Motor neuron (in vitro differentiated cells): ENCODE measurements at regions not wholly inside any gene's neighbourhood (a gene's known extent, or its start where the extent isn't known, plus 50 kb on each side); places are given as distances from the start of the nearest gene placed in this dataset.
"Not testable (repeated sequence)": the region's sequence is repeated elsewhere in the genome, so short reads cannot be mapped to it uniquely, and the experiment has no call there.

ENCODE experiments used
- ATAC-seq, 8 experiments: fragments of 200-7000 bp; cut with Tn5 transposase; replicated peaks in 6 of 8; 2 replicates each; pipeline ENCODE4 v1.8.0; 2021; ENCODE audit warnings: mild to moderate bottlenecking in 8 of 8, moderate library complexity in 8 of 8
- H3K27ac ChIP-seq, 2 donors: fragments of 250-450 bp; sonication (Bioruptor Pico); 2 replicates each; pipeline ENCODE4 v1.9.0; 2021; ENCODE audit warnings: antibody characterized with exemption in 2 of 2, mild to moderate bottlenecking in 2 of 2, moderate library complexity in 1 of 2
- H3K4me1 ChIP-seq, 2 donors: fragments of 250-450 bp; sonication (Bioruptor Pico); replicated peaks in 1 of 2; 2 replicates each; pipeline ENCODE4 v1.6.1; 2021; ENCODE audit warnings: antibody characterized with exemption in 2 of 2, mild to moderate bottlenecking in 2 of 2, moderate library complexity in 1 of 2
- H3K4me3 ChIP-seq, 5 donors: fragments of 250-450 bp; sonication (Bioruptor Pico); 2 replicates each; pipeline ENCODE4 v1.9.0; 2021; ENCODE audit warnings: antibody characterized with exemption in 5 of 5, mild to moderate bottlenecking in 5 of 5, moderate library complexity in 4 of 5
- WGBS, 10 experiments: fragments of 450-650 bp; shearing (Covaris generic); methylation state at CpG; one replicate each; pipeline ENCODE4 v1.0.0; 2022; 5-methylcytosine and 5-hydroxymethylcytosine counted together
- in situ Hi-C, 9 experiments: fragments of 400-800 bp; cut with MboI; loops; one replicate each; pipeline ENCODE4 v1.15.0; 2021; ENCODE audit warnings: low sequenced_read_pairs in 9 of 9, low pct_unique_long_range_greater_than_20kb in 2 of 9; ENCODE audit not compliant: unreplicated experiment in 9 of 9

GRCh38 chr2:62654876-62655359 is 50.6 kb upstream of the EHBP1 start:
- WGBS, 10 experiments: 36 to 100% (median 85%) methylated on average over 1 to 3 of the region's 3 CpGs
- H3K27ac ChIP-seq: no peak overlapping the region
- no peak overlapping the region for H3K4me3 ChIP-seq
- no peaks in the 10 kb centered on the region for H3K4me1 ChIP-seq
- ATAC-seq: no peak
- in situ Hi-C loops: no loop called here

- in situ Hi-C loops: no loop called here
- Histone ChIP-seq H3K4me3 (no peak overlapping the region), H3K4me1 (no peaks in the 10 kb centered on the region), H3K27ac (no peak overlapping the region)
- 69 to 100% (median 93%) methylated on average over 1 to 3 of the region's 3 CpGs; no CpG with 5 or more reads in 4 of the 10 experiments for WGBS, 10 experiments
- no peak for ATAC-seq
Measured at GRCh38 chr2:62654423-62654791, 51.1 kb upstream of the EHBP1 start.

- 37 to 92% (median 68%) methylated on average over 2 to 5 of the region's 5 CpGs; no CpG with 5 or more reads in 1 of the 10 experiments for WGBS, 10 experiments
- no peak overlapping the region for H3K27ac ChIP-seq
- no peak overlapping the region for H3K4me3 ChIP-seq
- ATAC-seq: no peak
- no peaks in the 10 kb centered on the region for H3K4me1 ChIP-seq
- in situ Hi-C loops: no loop called here
Measured at GRCh38 chr2:62653582-62654422, 51.7 kb upstream of the EHBP1 start.

GRCh38 chr2:62649087-62649486 is 56.4 kb upstream of the EHBP1 start:
- ATAC-seq, H3K4me3 ChIP-seq, H3K27ac ChIP-seq, H3K4me1 ChIP-seq, in situ Hi-C loops: not testable (repeated sequence)
- WGBS, 10 experiments: no CpG with 5 or more reads among the region's 2 CpGs

GRCh38 chr2:62643100-62643471 is 62.4 kb upstream of the EHBP1 start:
- no peak overlapping the region for H3K27ac ChIP-seq

GRCh38 chr2:62642429-62643099 is 62.9 kb upstream of the EHBP1 start:
- Histone ChIP-seq H3K4me1 (peaks cover 3 to 13% of the 10 kb centered on the region in 2 donors), H3K27ac (no peak overlapping the region), H3K4me3 (no peak overlapping the region)
- WGBS, 10 experiments: 60 to 100% (median 88%) methylated on average over 1 to 2 of the region's 2 CpGs; no CpG with 5 or more reads in 3 of the 10 experiments
- ATAC-seq: no peak
- in situ Hi-C loops: no loop called here

More at GRCh38 chr2:62643100-62643471, 62.4 kb upstream of the EHBP1 start:
- H3K4me1 ChIP-seq: peaks cover 3 to 13% of the 10 kb centered on the region in 2 donors
- WGBS, 10 experiments: 15 to 77% (median 62%) methylated on average over 2 to 4 of the region's 4 CpGs
- in situ Hi-C loops: no loop called here
- H3K4me3 ChIP-seq: no peak overlapping the region
- ATAC-seq: no peak

- WGBS, 10 experiments: 24 to 57% (median 50%) methylated on average over 3 to 4 of the region's 4 CpGs
- ATAC-seq: peak in 1 of 8 experiments; percentile 34
- in situ Hi-C loops: no loop called here
Measured at GRCh38 chr2:62641936-62642335, 63.6 kb upstream of the EHBP1 start.

GRCh38 chr2:62641410-62641843 is 64.1 kb upstream of the EHBP1 start:
- H3K27ac ChIP-seq: no peak overlapping the region
- in situ Hi-C loops: no loop called here
- peak in 4 of 8 experiments; percentile 26 to 92 (median 91) for ATAC-seq
- no peak overlapping the region for H3K4me3 ChIP-seq
- WGBS, 10 experiments: 11 to 50% (median 39%) methylated on average over 1 of the region's 1 CpG; no CpG with 5 or more reads in 4 of the 10 experiments
- peaks cover 3 to 13% of the 10 kb centered on the region in 2 donors for H3K4me1 ChIP-seq

More at GRCh38 chr2:62641936-62642335, 63.6 kb upstream of the EHBP1 start:
- Histone ChIP-seq H3K4me1 (peaks cover 3 to 13% of the 10 kb centered on the region in 2 donors), H3K27ac (no peak overlapping the region), H3K4me3 (no peak overlapping the region)

- H3K4me1 ChIP-seq: no peaks in the 10 kb centered on the region
- no peak for ATAC-seq
- in situ Hi-C loops: no loop called here
- 24 to 100% (median 75%) methylated on average over 2 to 4 of the region's 5 CpGs; no CpG with 5 or more reads in 2 of the 10 experiments for WGBS, 10 experiments
- no peak overlapping the region for H3K27ac ChIP-seq
- no peak overlapping the region for H3K4me3 ChIP-seq
Measured at GRCh38 chr2:62631160-62632085, 74.1 kb upstream of the EHBP1 start.

- in situ Hi-C loops, H3K27ac ChIP-seq, ATAC-seq, H3K4me3 ChIP-seq, H3K4me1 ChIP-seq: not testable (repeated sequence)
- WGBS, 10 experiments: no CpG with 5 or more reads among the region's 28 CpGs
Measured at GRCh38 chr2:62630206-62630605, 75.3 kb upstream of the EHBP1 start.

GRCh38 chr2:62629310-62629709 is 76.2 kb upstream of the EHBP1 start:
- H3K4me1 ChIP-seq, in situ Hi-C loops, H3K4me3 ChIP-seq, ATAC-seq, H3K27ac ChIP-seq: not testable (repeated sequence)
- no CpG with 5 or more reads among the region's 5 CpGs for WGBS, 10 experiments

GRCh38 chr2:62627667-62628066 is 77.8 kb upstream of the EHBP1 start:
- H3K4me3 ChIP-seq: no peak overlapping the region

More at GRCh38 chr2:62627667-62628066, 77.8 kb upstream of the EHBP1 start:
- in situ Hi-C loops: no loop called here
- ATAC-seq: no peak
- Histone ChIP-seq H3K27ac (no peak overlapping the region), H3K4me1 (no peaks in the 10 kb centered on the region)
- 40 to 90% (median 73%) methylated on average over 1 to 4 of the region's 5 CpGs; no CpG with 5 or more reads in 2 of the 10 experiments for WGBS, 10 experiments
